ENCODE measurements at regions not wholly inside any gene's neighbourhood (a gene's known extent, or its start where the extent isn't known, plus 50 kb on each side); places are given as distances from the start of the nearest gene placed in this dataset.

DNA sequence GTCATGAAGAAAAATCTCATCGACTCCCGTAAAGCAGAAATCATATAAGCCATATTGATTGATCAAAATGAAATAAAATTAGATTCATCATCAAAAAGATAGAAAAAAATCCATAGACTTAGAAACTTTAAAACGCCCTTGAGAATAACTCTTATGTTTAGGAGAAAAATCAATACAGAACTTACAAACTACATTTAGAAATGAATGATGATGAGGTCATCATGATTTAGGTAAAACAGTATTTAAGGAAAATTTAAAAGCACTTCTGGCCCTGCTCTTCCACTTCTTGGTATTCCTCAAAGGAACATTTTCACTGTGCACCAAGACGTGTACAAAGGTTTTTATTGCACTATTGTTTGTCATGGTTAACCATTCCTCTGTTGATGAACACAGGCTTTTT is 173.4 kb upstream of the PSMD7 start:
- no peaks in the 10 kb centered on the region for H3K9me2 ChIP-seq (replicated peaks; ENCODE audit: control insufficient read depth, low read length)
- H3K4me3 ChIP-seq (ENCODE audit: low read length): no peak overlapping the region
- no peak overlapping the region for H3K27ac ChIP-seq (ENCODE audit: low read depth, low read length)
- no peaks in the 10 kb centered on the region for H3K9me3 ChIP-seq (ENCODE audit: control insufficient read depth, insufficient read depth, low read length)
- no peaks in the 10 kb centered on the region for H3K36me3 ChIP-seq (ENCODE audit: control insufficient read depth, low read length)
- H3K4me2 ChIP-seq (ENCODE audit: low read length): no peak overlapping the region
- no peaks in the 10 kb centered on the region for H3K79me2 ChIP-seq (ENCODE audit: control insufficient read depth, low read length)
- H4K20me1 ChIP-seq (ENCODE audit: control insufficient read depth, insufficient read depth, low read depth, low read length): no peaks in the 10 kb centered on the region
- no peaks in the 10 kb centered on the region for H3K4me1 ChIP-seq (ENCODE audit: control insufficient read depth, low read length)
- no peak for TF ChIP-seq CTCF (IDR thresholded peaks at IDR 0.05; ENCODE audit: low read depth, low read length, poor library complexity, severe bottlenecking)
- no peak for TF ChIP-seq EZH2phosphoT487 (IDR thresholded peaks at IDR 0.05; ENCODE audit: borderline replicate concordance, low read length)
- H3K27me3 ChIP-seq (ENCODE audit: control insufficient read depth, low read length): no peaks in the 10 kb centered on the region
- no peaks in the 10 kb centered on the region for H3F3A ChIP-seq (ENCODE audit: control insufficient read depth, insufficient read depth)

DNA sequence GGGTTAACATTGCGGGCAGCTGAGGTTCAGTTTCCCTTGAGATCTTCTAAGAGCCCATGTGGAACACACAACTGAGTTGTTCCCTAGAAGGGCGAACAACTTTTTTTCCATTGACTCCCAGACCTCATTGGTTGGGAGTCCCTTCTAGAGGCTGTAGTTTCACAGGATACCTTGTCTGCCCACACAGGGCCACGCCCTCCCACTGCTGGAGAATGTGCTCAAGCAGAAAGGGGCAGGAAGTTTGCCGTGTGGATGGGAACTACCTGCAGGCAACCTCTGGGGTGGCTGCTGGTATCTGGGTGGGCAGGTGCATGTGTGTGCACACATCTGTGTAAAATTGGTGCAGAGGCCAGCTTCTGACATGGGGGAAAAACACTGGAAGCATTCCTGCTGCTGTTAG is 178.8 kb upstream of the PSMD7 start:
- no peak overlapping the region for H3K27ac ChIP-seq (ENCODE audit: low read depth, low read length)
- H4K20me1 ChIP-seq (ENCODE audit: control insufficient read depth, insufficient read depth, low read depth, low read length): no peaks in the 10 kb centered on the region
- no peak overlapping the region for H3K4me2 ChIP-seq (ENCODE audit: low read length)
- H3K27me3 ChIP-seq (ENCODE audit: control insufficient read depth, low read length): no peaks in the 10 kb centered on the region
- no peaks in the 10 kb centered on the region for H3K9me2 ChIP-seq (replicated peaks; ENCODE audit: control insufficient read depth, low read length)
- no peak for TF ChIP-seq EZH2phosphoT487 (IDR thresholded peaks at IDR 0.05; ENCODE audit: borderline replicate concordance, low read length)
- TF ChIP-seq CTCF (IDR thresholded peaks at IDR 0.05; ENCODE audit: low read depth, low read length, poor library complexity, severe bottlenecking): no peak
- no peaks in the 10 kb centered on the region for H3K9me3 ChIP-seq (ENCODE audit: control insufficient read depth, insufficient read depth, low read length)
- H3K36me3 ChIP-seq (ENCODE audit: control insufficient read depth, low read length): no peaks in the 10 kb centered on the region
- H3F3A ChIP-seq (ENCODE audit: control insufficient read depth, insufficient read depth): no peaks in the 10 kb centered on the region
- no peaks in the 10 kb centered on the region for H3K79me2 ChIP-seq (ENCODE audit: control insufficient read depth, low read length)
- no peak overlapping the region for H3K4me3 ChIP-seq (ENCODE audit: low read length)
- H3K4me1 ChIP-seq (ENCODE audit: control insufficient read depth, low read length): no peaks in the 10 kb centered on the region

DNA sequence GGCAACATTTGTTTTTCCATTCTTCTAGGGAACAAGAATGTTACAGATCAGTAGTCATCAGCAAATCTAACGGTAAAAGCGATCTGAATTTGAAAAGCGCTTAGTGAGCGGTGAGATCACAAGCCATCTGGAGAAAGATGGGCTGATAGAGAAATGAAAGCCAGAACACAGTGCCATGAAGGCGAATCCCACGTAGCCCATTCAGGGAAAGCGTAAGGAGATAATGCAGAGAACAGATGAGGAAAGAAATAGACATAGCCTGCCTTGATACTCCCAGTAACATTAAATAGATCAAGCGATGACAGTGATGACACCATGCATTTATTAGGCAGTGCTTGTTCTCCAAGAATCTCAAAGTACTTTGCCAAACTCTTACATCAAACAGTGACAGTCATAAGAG is 183.1 kb upstream of the PSMD7 start:
- no peak overlapping the region for H3K4me2 ChIP-seq (ENCODE audit: low read length)
- H3K36me3 ChIP-seq (ENCODE audit: control insufficient read depth, low read length): no peaks in the 10 kb centered on the region
- no peak overlapping the region for H3K4me3 ChIP-seq (ENCODE audit: low read length)
- TF ChIP-seq CTCF (IDR thresholded peaks at IDR 0.05; ENCODE audit: low read depth, low read length, poor library complexity, severe bottlenecking): no peak
- TF ChIP-seq EZH2phosphoT487 (IDR thresholded peaks at IDR 0.05; ENCODE audit: borderline replicate concordance, low read length): no peak
- no peaks in the 10 kb centered on the region for H4K20me1 ChIP-seq (ENCODE audit: control insufficient read depth, insufficient read depth, low read depth, low read length)
- no peaks in the 10 kb centered on the region for H3K79me2 ChIP-seq (ENCODE audit: control insufficient read depth, low read length)
- no peaks in the 10 kb centered on the region for H3K9me2 ChIP-seq (replicated peaks; ENCODE audit: control insufficient read depth, low read length)
- H3K4me1 ChIP-seq (ENCODE audit: control insufficient read depth, low read length): no peaks in the 10 kb centered on the region
- H3K27ac ChIP-seq (ENCODE audit: low read depth, low read length): no peak overlapping the region
- no peaks in the 10 kb centered on the region for H3K27me3 ChIP-seq (ENCODE audit: control insufficient read depth, low read length)
- no peaks in the 10 kb centered on the region for H3K9me3 ChIP-seq (ENCODE audit: control insufficient read depth, insufficient read depth, low read length)
- no peaks in the 10 kb centered on the region for H3F3A ChIP-seq (ENCODE audit: control insufficient read depth, insufficient read depth)

Measured in DOHH2 (cell line).